ENCODE measurements at regions not wholly inside any gene's neighbourhood (a gene's known extent, or its start where the extent isn't known, plus 50 kb on each side); places are given as distances from the start of the nearest gene placed in this dataset.
A peak's percentile ranks its signal among the peaks of the same experiment; 100 is the strongest.

DNA sequence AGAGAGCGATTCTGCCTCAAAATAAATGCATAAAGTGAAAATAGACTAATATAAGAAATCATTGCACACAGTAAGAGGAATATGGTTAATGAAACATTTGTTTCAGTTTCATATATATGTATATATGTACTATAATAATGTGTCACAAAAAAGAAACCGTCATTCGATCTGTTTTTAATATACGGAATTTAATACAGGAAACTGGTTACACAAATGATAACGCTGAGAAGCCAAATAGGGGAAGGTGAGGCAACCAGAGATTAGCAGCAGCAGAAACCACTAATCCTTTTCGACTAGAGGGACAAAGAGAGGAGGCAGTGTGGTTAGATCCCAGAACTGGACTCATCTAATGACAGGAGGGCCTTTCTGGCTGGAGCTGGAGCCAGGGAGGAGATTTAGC is 64.2 kb upstream of the GREB1L start:
- Histone ChIP-seq H3K9me3 (ENCODE audit: severe bottlenecking) (no peaks in the 10 kb centered on the region), H3K36me3 (no peaks in the 10 kb centered on the region), H3K4me3 (ENCODE audit: low read depth, low read length) (no peak overlapping the region), H3K27me3 (ENCODE audit: insufficient read depth, low read depth, severe bottlenecking) (peaks cover 33% of the 10 kb centered on the region), H3K27ac (no peak overlapping the region)
- DNase-seq, result no peak
- TF ChIP-seq, protein P1, sequence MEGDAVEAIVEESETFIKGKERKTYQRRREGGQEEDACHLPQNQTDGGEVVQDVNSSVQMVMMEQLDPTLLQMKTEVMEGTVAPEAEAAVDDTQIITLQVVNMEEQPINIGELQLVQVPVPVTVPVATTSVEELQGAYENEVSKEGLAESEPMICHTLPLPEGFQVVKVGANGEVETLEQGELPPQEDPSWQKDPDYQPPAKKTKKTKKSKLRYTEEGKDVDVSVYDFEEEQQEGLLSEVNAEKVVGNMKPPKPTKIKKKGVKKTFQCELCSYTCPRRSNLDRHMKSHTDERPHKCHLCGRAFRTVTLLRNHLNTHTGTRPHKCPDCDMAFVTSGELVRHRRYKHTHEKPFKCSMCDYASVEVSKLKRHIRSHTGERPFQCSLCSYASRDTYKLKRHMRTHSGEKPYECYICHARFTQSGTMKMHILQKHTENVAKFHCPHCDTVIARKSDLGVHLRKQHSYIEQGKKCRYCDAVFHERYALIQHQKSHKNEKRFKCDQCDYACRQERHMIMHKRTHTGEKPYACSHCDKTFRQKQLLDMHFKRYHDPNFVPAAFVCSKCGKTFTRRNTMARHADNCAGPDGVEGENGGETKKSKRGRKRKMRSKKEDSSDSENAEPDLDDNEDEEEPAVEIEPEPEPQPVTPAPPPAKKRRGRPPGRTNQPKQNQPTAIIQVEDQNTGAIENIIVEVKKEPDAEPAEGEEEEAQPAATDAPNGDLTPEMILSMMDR (IDR thresholded peaks at IDR 0.05; ENCODE audit: low read depth, low read length), result no peak

DNA sequence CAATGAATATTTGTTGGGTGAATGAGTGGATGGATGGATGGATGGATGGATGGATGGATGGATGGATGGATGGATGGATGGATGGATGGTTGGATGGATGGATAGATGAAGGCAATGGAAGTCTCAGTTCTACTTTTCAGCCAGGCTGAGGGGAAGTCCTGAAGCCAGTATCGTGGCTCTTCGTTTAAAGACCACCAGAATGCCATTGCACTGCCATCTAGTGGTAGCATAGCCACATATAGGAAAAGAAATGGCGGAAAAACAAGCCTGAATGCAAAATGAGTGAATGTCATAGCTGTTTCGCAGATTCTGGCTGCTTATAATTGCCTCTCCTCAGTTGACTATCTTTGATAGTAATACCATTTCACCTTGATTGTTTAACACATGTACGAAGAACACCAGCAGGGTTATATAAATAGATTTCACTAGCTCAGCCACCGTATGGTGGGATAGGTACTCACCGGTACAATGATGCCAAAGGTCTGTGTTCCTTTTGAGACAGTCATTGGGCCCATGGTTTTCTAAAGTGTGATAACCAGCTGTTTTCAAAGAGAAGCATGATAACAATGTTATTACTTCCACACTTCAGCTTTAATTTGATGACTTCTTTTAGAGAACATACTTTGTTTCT is 62.3 kb upstream of the GREB1L start:
- Histone ChIP-seq H3K4me3 (ENCODE audit: low read depth, low read length) (no peak overlapping the region), H3K27me3 (ENCODE audit: insufficient read depth, low read depth, severe bottlenecking) (peaks cover 17% of the 10 kb centered on the region), H3K27ac (no peak overlapping the region), H3K36me3 (no peaks in the 10 kb centered on the region), H3K9me3 (ENCODE audit: severe bottlenecking) (no peaks in the 10 kb centered on the region)
- TF ChIP-seq, protein P1 (IDR thresholded peaks at IDR 0.05; ENCODE audit: low read depth, low read length), result peak; percentile 73
- DNase-seq, result peak; percentile 53

DNA sequence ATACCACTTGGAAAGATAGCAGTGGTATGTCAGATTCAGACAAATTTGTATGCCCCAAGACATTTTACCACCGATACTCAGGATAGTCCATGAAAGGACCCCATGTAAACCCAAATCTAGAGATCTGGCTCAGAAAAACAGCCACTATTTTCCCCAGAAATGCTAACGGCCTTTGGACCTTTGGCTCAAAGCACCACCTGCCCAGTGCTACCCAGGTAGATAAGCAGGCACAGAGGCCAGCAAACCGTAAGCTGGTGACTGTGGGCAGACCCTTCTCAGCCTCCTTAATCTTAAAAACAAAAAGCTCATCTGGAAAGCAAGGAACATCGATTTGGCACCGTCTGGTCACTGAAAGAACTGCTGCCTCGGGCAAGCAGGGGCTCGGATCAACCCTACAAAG is 61.4 kb upstream of the GREB1L start:
- TF ChIP-seq, protein P1 (IDR thresholded peaks at IDR 0.05; ENCODE audit: low read depth, low read length), result no peak
- no peak for DNase-seq
- no peak overlapping the region for H3K4me3 ChIP-seq (ENCODE audit: low read depth, low read length)
- peaks cover 17% of the 10 kb centered on the region for H3K27me3 ChIP-seq (ENCODE audit: insufficient read depth, low read depth, severe bottlenecking)
- H3K9me3 ChIP-seq (ENCODE audit: severe bottlenecking), result no peaks in the 10 kb centered on the region
- no peaks in the 10 kb centered on the region for H3K36me3 ChIP-seq
- H3K27ac ChIP-seq, result no peak overlapping the region

DNA sequence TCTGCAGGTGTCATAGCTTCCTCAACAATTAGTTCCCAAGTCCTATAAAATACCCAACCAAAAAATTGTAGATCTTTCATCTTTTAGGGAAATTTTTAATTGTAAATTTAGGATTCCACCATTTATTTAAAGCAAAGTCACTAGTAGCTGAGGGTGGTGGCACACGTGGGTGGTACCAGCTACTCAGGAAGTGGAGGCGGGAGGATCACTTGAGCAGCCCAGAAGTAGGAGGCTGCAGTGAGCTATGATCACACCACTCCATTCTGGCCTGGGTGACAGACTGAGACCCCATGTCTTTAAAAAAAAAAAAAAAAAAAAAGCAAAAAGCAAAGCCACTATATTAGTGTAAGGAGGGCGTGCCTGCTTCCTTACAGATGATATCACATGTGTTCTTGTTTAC is 60.3 kb upstream of the GREB1L start:
- TF ChIP-seq, protein P1 (IDR thresholded peaks at IDR 0.05; ENCODE audit: low read depth, low read length), result no peak
- Histone ChIP-seq H3K27ac (no peak overlapping the region), H3K27me3 (ENCODE audit: insufficient read depth, low read depth, severe bottlenecking) (peaks cover 17% of the 10 kb centered on the region), H3K36me3 (no peaks in the 10 kb centered on the region), H3K4me3 (ENCODE audit: low read depth, low read length) (no peak overlapping the region), H3K9me3 (ENCODE audit: severe bottlenecking) (no peaks in the 10 kb centered on the region)
- DNase-seq, result no peak

DNA sequence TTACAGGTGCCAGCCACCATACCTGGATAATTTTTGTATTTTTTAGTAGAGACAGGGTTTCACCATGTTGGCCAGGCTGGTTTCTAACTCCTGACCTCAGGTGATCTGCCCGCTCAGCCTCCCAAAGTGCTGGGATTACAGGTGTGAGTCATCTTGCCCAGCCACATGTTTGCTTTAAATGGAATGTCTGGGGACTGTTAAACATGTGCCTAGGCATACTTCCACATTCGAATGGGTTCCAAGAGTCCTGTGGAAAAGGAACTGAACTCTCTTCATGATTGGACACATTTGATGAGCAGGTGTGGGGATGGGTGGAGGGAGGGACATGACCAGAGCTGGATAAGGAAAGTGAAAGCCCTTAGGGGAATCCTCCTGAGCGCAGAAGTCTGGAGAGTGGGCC is 58.4 kb upstream of the GREB1L start:
- DNase-seq, result no peak
- Histone ChIP-seq H3K27me3 (ENCODE audit: insufficient read depth, low read depth, severe bottlenecking) (peaks cover 16% of the 10 kb centered on the region), H3K27ac (no peak overlapping the region), H3K4me3 (ENCODE audit: low read depth, low read length) (no peak overlapping the region), H3K36me3 (no peaks in the 10 kb centered on the region), H3K9me3 (ENCODE audit: severe bottlenecking) (no peaks in the 10 kb centered on the region)
- TF ChIP-seq, protein P1 (IDR thresholded peaks at IDR 0.05; ENCODE audit: low read depth, low read length), result no peak

DNA sequence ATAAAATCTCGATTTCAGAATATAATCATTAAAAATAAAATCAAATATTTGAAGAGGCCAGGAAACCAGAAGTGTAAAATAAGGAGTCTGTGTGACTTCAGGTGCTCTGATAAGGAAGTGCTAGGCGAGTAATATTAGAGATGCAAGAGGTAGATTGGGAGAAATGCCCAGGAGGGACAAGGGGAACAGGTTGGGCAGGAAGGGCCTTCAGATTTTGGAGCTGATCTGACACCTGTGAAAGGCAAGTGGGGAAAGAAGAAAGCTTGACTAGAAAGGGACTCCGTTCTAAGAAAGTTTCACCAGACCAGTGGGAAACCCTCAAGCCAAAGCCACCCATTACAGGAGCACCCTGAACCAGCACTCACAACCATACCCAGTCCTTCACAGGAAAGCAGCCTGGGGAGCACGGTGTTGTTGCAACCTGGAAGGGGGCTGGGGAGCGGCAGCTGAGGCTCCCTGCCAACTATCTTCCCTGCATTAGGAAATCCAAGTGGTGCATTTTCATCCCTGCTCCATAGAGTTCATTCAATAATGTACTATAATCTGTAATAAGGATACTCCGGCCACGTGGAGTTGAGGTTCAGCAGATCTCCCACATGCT is 57.5 kb upstream of the GREB1L start:
- no peak for DNase-seq
- Histone ChIP-seq H3K27ac (no peak overlapping the region), H3K36me3 (no peaks in the 10 kb centered on the region), H3K27me3 (ENCODE audit: insufficient read depth, low read depth, severe bottlenecking) (peaks cover 16% of the 10 kb centered on the region), H3K4me3 (ENCODE audit: low read depth, low read length) (no peak overlapping the region), H3K9me3 (ENCODE audit: severe bottlenecking) (no peaks in the 10 kb centered on the region)
- TF ChIP-seq, protein P1 (IDR thresholded peaks at IDR 0.05; ENCODE audit: low read depth, low read length), result no peak

All from WERI-Rb-1 (cell line).